Astrocyte (in vitro differentiated cells and primary cell): ENCODE measurements at regions not wholly inside any gene's neighbourhood (a gene's known extent, or its start where the extent isn't known, plus 50 kb on each side); places are given as distances from the start of the nearest gene placed in this dataset.

Experiments used
- DNase-seq: peaks from one replicate; pipeline ENCODE4 v3.0.0-alpha.2; 2010; ENCODE audit warnings: low read depth
- FAIRE-seq: peaks from 2 replicates; lab custom pipeline; 2011; peaks lifted over from hg19 to GRCh38; lab: Jason Lieb, UNC
- H2AFZ ChIP-seq: 2 replicates; pipeline ENCODE4 v1.6.0; 2012; ENCODE audit warnings: low read depth, low read length, inconsistent platforms
- H3K27ac ChIP-seq: 2 replicates; pipeline ENCODE4 v1.5.1; 2011; ENCODE audit warnings: low read depth, low read length, inconsistent platforms
- H3K27me3 ChIP-seq: 2 replicates; pipeline ENCODE4 v1.6.0; 2011; ENCODE audit warnings: low read length, inconsistent platforms; ENCODE audit not compliant: insufficient read depth
- H3K36me3 ChIP-seq: 2 replicates; pipeline ENCODE4 v1.5.1; 2011; ENCODE audit warnings: low read length, inconsistent platforms; ENCODE audit not compliant: insufficient read depth
- H3K4me1 ChIP-seq: 2 replicates; pipeline ENCODE4 v1.5.1; 2011; ENCODE audit warnings: low read length, inconsistent platforms; ENCODE audit not compliant: insufficient read depth
- H3K4me2 ChIP-seq: 2 replicates; pipeline ENCODE4 v1.6.0; 2012; ENCODE audit warnings: low read length, inconsistent platforms
- H3K4me3 ChIP-seq: 2 replicates; pipeline ENCODE4 v1.5.1; 2011; ENCODE audit warnings: low read depth, mild to moderate bottlenecking, low read length, inconsistent platforms; ENCODE audit not compliant: insufficient read depth
- H3K79me2 ChIP-seq: 2 replicates; pipeline ENCODE4 v1.6.0; 2012; ENCODE audit warnings: mild to moderate bottlenecking, low read length, inconsistent platforms; ENCODE audit not compliant: insufficient read depth
- H3K9ac ChIP-seq: 2 replicates; pipeline ENCODE4 v1.6.0; 2012; ENCODE audit warnings: mild to moderate bottlenecking, low read length, inconsistent platforms
- H3K9me3 ChIP-seq: 2 replicates; pipeline ENCODE4 v1.5.1; 2012; ENCODE audit warnings: low read depth, mild to moderate bottlenecking, low read length, inconsistent platforms; ENCODE audit not compliant: insufficient read depth
- H4K20me1 ChIP-seq: 2 replicates; pipeline ENCODE4 v1.6.0; 2012; ENCODE audit warnings: low read length, inconsistent platforms; ENCODE audit not compliant: insufficient read depth
- H3K27ac Mint-ChIP-seq: one replicate; pipeline ENCODE4 v1.8.0; 2021; ENCODE audit warnings: mild to moderate bottlenecking, mixed read lengths; ENCODE audit not compliant: unreplicated experiment
- H3K27me3 Mint-ChIP-seq: one replicate; pipeline ENCODE4 v1.8.0; 2021; ENCODE audit warnings: low read depth, mixed read lengths; ENCODE audit not compliant: unreplicated experiment
- H3K36me3 Mint-ChIP-seq: one replicate; pipeline ENCODE4 v1.8.0; 2021; ENCODE audit warnings: low read depth, mixed read lengths; ENCODE audit not compliant: unreplicated experiment
- H3K4me1 Mint-ChIP-seq: one replicate; pipeline ENCODE4 v1.8.0; 2021; ENCODE audit warnings: low read depth, mixed read lengths; ENCODE audit not compliant: unreplicated experiment
- H3K4me3 Mint-ChIP-seq: one replicate; pipeline ENCODE4 v1.8.0; 2021; ENCODE audit warnings: mild to moderate bottlenecking, moderate library complexity, mixed read lengths; ENCODE audit not compliant: unreplicated experiment
- H3K9me3 Mint-ChIP-seq: one replicate; pipeline ENCODE4 v1.8.0; 2021; ENCODE audit warnings: mild to moderate bottlenecking, mixed read lengths; ENCODE audit not compliant: unreplicated experiment
- CTCF ChIP-seq: IDR thresholded peaks from 2 replicates; pipeline ENCODE4 v1.5.1; 2011; ENCODE audit warnings: low read depth, mild to moderate bottlenecking, inconsistent platforms, low read length, moderate library complexity; ENCODE audit not compliant: insufficient read depth
- EZH2 ChIP-seq: IDR thresholded peaks from 2 replicates; pipeline ENCODE4 v1.6.1; 2012; ENCODE audit warnings: mild to moderate bottlenecking, low read length, inconsistent platforms; ENCODE audit not compliant: insufficient read depth

GRCh38 chr9:27664121-27664779 lies 91.0 kb upstream of the C9orf72 start:
- H3K9ac ChIP-seq, result no peak overlapping the region
- Mint-ChIP-seq H3K4me1 (no peaks in the 10 kb centered on the region), H3K27ac (no peak overlapping the region), H3K9me3 (no peaks in the 10 kb centered on the region), H3K4me3 (no peak overlapping the region), H3K27me3 (peaks cover 4% of the 10 kb centered on the region), H3K36me3 (no peaks in the 10 kb centered on the region)
- H3K4me3 ChIP-seq, result no peak overlapping the region
- no peak overlapping the region for H2AFZ ChIP-seq
- H3K36me3 ChIP-seq, result no peaks in the 10 kb centered on the region
- no peak overlapping the region for H3K27ac ChIP-seq
- FAIRE-seq (no peak), DNase-seq (no peak)
- H3K9me3 ChIP-seq, result no peaks in the 10 kb centered on the region
- no peaks in the 10 kb centered on the region for H3K79me2 ChIP-seq
- no peaks in the 10 kb centered on the region for H4K20me1 ChIP-seq
- TF ChIP-seq EZH2, result no peak
- TF ChIP-seq CTCF, result no peak
- H3K27me3 ChIP-seq, result no peaks in the 10 kb centered on the region
- H3K4me2 ChIP-seq, result no peak overlapping the region
- H3K4me1 ChIP-seq, result no peaks in the 10 kb centered on the region

GRCh38 chr9:27665136-27665535 lies 91.9 kb upstream of the C9orf72 start:
- no peak overlapping the region for H3K27ac ChIP-seq
- H2AFZ ChIP-seq, result no peak overlapping the region
- H3K4me2 ChIP-seq, result no peak overlapping the region
- no peak overlapping the region for H3K4me3 ChIP-seq
- no peak for TF ChIP-seq EZH2
- no peak for TF ChIP-seq CTCF
- H3K79me2 ChIP-seq, result no peaks in the 10 kb centered on the region
- Mint-ChIP-seq H3K4me1 (no peaks in the 10 kb centered on the region), H3K9me3 (no peaks in the 10 kb centered on the region), H3K4me3 (no peak overlapping the region), H3K36me3 (no peaks in the 10 kb centered on the region), H3K27ac (no peak overlapping the region), H3K27me3 (peaks cover 4% of the 10 kb centered on the region)
- H3K4me1 ChIP-seq, result no peaks in the 10 kb centered on the region
- no peak for FAIRE-seq
- no peaks in the 10 kb centered on the region for H3K27me3 ChIP-seq
- DNase-seq, result no peak
- H4K20me1 ChIP-seq, result no peaks in the 10 kb centered on the region
- H3K9me3 ChIP-seq, result no peaks in the 10 kb centered on the region
- H3K36me3 ChIP-seq, result no peaks in the 10 kb centered on the region
- H3K9ac ChIP-seq, result no peak overlapping the region

GRCh38 chr9:27668280-27668679 lies 95.0 kb upstream of the C9orf72 start:
- Histone ChIP-seq H3K79me2 (no peaks in the 10 kb centered on the region), H2AFZ (no peak overlapping the region), H3K27me3 (no peaks in the 10 kb centered on the region), H3K9me3 (no peaks in the 10 kb centered on the region), H3K4me1 (no peaks in the 10 kb centered on the region), H4K20me1 (no peaks in the 10 kb centered on the region), H3K4me2 (no peak overlapping the region), H3K36me3 (no peaks in the 10 kb centered on the region), H3K27ac (no peak overlapping the region), H3K9ac (no peak overlapping the region), H3K4me3 (no peak overlapping the region)
- peaks cover 2% of the 10 kb centered on the region for H3K27me3 Mint-ChIP-seq
- H3K4me3 Mint-ChIP-seq, result no peak overlapping the region
- FAIRE-seq (no peak), DNase-seq (no peak)
- no peaks in the 10 kb centered on the region for H3K36me3 Mint-ChIP-seq
- TF ChIP-seq CTCF, result no peak
- TF ChIP-seq EZH2, result no peak
- H3K9me3 Mint-ChIP-seq, result no peaks in the 10 kb centered on the region
- H3K4me1 Mint-ChIP-seq, result peaks cover under 1% of the 10 kb centered on the region
- H3K27ac Mint-ChIP-seq, result no peak overlapping the region
